HG03135 (cell line): ENCODE measurements at regions not wholly inside any gene's neighbourhood (a gene's known extent, or its start where the extent isn't known, plus 50 kb on each side); places are given as distances from the start of the nearest gene placed in this dataset.
"Not testable (repeated sequence)": the region's sequence is repeated elsewhere in the genome, so short reads cannot be mapped to it uniquely, and the experiment has no call there.

Source experiments
- ATAC-seq: cut with Tn5 transposase; IDR thresholded peaks from one replicate; pipeline ENCODE4 v1.9.1; 2021; ENCODE audit warnings: mild to moderate bottlenecking, moderate library complexity; ENCODE audit not compliant: unreplicated experiment

DNA sequence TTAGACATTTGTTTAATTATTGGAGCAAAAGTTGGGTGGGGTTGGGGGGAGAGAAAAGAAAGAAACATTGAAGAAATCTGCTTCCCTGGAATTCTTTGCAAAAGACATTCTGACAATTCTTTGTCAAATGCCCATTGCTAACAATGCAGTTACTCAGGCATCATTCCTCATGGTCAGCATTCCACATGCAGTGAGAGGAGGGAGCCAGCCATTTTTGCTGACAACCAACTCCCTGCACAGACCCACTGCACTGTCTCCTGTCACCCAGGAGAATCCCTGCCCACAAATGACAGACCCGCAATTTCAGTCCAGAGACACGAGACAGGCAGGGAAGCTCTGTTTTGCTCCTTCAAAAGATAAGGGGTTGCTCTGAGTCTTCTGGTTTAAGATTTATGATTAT is 985.1 kb upstream of the SLIT2 start:
- no peak for ATAC-seq

DNA sequence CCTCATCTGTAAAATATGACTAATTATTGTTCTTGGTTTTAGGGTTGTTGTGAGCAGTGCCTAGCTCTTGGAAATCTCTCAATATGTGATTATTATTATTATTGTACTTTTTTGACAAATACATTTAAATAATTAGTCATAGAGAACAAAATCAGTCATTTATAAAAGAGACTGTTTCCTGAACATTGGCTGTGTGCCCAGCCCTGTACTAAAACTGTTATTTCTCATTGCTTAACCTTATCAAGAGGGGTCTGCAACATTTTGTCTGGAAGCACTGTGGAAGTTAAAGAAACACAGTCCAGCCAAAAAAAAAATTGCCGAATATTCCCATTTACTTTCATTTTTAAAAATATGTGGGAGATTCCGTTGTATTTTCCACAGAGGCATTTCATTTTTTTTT is 989.2 kb upstream of the SLIT2 start:
- no peak for ATAC-seq

DNA sequence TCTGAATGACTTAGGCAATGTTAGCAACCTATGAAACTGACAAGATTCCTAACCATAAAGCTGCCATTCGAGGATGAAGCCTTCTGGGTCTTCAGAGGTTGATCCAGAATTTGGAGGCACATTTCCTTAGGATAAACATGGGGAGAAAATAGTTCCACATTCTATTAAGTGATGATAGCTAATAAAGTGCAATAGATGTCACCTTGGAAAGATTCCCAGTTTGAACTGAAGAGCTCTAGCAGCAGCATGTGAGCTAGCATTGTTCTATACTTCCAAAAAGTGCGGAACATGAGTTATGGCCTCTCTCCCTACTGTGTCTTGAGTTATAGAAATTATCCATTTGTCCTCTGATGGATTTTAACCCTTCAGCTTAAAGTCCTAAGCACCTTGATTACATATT is 991.4 kb upstream of the SLIT2 start:
- no peak for ATAC-seq

DNA sequence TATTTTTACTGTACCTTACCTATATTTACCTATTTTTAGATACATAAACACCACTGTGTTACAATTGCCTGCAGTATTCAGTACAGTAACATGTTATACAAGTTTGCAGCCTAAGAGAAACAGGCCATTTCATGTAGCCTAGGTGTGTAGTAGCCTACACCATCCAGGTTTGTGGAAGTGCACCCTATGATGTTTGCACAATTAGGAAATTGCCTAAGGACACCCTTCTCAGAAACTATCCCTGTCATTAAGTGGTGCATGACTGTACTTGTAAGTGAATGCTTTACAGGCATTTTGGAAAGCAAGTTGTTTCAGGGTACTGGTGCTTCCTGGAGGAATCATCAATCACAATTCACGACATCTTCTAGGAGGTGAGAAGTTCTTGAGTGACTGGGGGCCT is 991.8 kb upstream of the SLIT2 start:
- no peak for ATAC-seq

DNA sequence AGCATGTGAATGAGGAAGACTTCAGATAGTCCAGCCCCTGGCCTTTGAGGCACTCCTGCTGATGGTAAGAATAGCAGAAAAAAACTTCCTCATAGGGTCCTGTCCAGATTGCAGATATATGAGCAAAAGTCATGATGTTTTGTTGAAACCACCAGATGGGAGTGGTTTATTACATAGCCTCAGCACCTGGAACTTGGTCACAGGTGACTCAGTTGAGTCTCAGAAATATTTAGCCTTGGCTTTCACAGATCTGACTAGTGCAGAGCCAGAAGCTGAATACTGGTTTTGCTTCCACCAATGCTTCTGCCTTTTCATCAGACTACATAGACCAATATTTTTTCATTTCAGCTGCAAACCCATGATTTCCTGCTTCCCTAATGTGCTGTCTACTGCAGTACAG is 994.9 kb upstream of the SLIT2 start:
- ATAC-seq: no peak

DNA sequence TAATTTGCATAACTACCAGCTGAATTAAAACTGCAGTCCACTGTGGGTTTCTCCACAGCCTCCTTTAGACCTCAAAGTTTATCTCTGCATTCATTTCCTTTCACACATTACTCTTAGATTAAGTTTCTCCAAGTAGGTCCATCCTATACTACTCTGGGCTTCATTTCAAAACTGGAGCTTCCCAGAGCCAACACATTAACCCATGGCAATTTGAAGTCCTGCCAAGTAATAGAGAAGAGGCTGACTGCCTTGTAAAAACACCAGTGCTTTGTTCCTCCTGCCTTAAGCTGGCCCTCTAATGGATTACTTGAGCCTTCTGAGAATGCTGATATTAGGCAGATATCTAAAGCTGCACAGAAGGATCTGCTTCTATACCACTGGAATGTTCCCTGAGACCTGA is 997.2 kb upstream of the SLIT2 start:
- no peak for ATAC-seq

DNA sequence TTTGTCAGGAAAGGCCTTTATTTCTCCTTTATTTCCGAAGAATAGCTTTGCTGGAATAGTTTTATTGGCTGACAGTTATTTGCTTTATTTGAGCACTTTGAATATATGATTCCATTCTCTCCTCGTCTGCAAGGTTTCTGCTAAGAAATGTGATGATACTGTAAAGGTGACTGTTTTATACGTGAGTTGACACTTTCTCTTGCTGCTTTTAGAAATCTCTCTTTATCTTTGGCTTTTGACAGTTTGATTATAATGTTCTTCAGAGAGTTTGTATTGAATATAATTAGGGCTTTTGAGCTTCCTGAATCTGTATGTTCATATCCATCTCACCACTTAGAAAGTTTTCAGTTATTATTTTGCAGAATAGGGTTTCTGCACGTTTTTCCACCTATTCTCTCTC is 1003.7 kb upstream of the SLIT2 start:
- no peak for ATAC-seq

DNA sequence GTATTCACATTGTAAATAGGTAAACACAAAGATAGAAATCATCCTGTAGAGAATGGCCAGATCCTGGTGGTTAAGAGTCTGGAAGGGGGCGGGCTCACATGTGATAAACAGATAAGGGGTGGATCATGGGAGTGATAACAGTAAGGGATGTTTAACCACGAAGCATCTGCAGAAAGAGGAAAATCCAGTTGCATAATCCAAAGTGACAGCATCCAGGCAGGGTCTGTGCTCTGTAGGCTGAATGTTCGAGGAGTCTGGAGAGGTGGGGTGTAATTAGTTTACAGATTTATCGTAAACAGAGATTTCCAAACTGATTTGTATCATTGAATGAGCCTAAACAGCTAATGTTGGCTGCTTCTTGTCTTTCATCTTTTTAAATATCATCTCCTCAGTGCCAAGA is 1009.8 kb upstream of the SLIT2 start:
- ATAC-seq: no peak

DNA sequence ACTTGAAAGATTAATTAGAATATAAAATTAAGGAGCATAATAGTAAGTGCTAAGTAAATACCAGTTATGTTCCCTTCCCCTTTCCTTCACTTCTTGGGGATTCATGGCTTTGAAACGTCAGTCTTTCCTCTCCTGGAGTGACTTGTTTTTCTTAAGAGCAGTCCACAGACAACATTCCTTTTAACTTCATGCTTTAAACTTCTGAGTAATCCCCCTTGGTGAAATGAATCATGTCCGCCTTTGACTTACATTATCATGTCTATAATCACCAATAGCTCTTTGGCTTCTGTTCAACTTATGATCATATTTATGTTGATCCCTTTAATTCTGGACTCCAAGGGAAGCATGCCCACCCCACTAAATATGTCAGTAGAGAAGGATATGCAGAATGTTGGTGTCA is 1012.1 kb upstream of the SLIT2 start:
- no peak for ATAC-seq

DNA sequence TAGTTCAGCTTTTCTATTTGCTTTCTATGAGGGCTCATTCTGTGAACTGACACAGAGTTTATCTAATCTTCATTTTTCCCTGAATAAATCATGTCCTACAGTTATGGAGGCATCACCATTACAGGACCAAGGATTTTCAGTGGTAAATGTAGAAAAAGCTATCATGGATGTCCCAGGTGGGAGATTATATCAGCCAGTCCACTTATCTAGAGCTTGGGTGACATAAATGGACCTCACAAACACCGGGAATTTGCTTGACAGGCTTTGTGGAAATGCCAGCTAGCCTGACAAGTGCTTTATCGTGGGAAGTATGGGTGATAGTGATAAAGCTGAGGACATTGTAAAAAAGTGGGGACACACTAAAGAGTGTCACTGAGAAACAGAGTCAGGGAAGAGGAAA is 1015.2 kb upstream of the SLIT2 start:
- no peak for ATAC-seq

DNA sequence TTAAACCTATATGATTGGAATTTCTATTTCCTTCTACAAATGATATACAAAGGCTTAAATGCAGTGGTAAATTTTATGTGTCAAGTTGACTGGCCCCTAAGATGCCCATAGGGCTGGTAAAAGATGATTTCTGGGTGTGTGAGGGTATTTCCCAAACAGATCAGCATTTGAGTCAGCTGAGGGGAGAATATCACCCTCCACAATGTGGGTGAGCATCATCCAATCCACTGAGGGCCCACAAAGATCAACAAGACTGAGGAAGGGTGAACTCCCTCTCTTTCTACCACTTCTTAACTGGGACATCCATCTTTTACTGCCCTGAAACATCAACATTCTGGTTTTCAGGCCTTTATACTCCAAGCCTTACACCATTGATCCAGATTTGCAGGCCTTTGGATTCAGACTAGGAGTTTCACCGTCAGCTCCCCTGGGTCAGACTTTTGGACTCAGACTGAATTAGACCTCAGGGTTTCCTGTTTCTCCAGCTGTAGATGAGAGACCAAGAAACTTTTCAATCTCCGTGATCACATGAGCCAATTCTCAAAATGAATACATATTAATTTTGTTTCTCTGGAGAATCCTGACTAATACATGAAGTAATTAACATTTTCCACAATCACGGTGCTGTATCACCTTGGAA is 1020.7 kb upstream of the SLIT2 start:
- no peak for ATAC-seq

DNA sequence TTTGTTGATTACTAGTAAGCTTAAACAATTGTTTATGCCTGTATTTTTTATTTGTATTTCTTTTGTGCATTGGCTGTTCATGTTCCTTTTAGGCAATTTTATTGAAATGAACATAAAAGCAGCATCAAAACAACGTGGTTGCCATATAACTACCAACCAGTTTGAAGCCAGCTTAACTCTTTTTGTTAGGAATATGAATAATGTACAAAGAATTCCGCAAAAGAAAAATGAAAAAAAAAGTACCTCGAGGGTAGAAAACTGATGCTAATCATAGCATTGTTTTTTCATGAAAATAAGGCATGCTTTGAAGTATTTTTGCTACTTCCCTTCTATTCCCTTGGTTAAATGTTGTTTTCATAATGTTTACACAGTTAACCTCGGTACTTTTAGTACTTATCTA is 1024.0 kb upstream of the SLIT2 start:
- no peak for ATAC-seq

DNA sequence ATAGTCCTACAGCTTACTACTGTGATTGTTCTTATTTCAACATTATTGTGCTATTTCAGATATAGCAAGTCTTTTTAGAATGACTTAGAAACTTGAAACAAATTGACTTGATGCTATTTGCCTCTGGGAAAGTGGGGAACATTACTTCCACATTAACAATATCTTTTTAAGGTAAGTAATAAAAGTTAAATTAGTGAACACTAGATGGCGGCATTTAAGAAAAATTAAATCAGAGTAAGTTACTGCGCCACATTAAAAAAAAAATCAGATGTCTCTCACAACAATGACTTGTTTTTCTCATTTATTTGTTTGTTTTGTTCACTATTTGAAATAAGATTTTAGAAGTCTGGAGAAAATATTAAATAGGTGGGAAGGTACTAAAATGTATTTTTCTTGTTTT is 1026.9 kb upstream of the SLIT2 start:
- no peak for ATAC-seq

DNA sequence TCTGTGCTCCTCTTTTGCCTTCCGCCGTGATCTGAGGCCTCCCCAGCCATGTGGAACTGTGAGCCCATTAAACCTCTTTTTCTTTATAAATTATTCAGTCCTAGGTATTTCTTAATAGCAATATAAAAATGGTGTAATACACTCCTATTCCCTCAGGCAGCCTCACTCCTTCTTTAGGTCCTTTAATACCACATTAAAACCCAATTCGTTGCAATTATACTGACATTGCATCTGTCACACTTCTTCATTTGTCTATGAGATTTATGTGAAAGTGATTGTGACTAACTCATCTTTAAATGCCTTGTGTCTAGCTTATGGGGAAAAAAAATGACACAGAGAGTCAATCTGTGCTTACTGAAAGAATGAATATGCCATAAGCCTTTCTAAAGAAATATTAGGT is 1035.2 kb upstream of the SLIT2 start:
- no peak for ATAC-seq

DNA sequence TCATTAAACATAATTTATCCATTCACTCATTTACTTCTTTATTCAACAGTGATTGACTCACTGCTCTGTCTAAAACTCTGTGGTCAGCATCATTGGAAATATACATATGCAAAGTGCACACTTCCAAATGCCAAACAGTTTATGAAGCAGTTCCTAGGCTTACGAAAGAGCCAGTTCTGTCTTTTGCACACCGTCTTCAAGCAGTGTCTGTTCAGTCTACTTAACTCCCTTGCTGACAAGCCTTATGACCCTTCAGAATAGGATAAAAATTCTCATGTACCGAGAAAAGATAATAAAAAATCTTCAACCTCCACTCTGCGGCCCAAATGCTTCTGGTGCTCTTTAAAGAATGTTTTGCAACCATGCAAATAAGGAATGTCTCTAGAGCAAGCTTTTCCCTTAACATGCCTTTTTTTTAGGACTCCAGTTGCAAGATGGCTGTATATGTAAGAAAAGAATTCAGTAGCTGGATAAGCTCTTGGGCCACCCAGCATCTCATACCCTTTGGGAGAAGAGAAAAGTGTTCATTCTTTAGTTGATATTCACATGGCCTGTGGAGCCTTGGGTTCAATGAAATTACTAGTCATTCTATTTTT is 1037.0 kb upstream of the SLIT2 start:
- no peak for ATAC-seq

DNA sequence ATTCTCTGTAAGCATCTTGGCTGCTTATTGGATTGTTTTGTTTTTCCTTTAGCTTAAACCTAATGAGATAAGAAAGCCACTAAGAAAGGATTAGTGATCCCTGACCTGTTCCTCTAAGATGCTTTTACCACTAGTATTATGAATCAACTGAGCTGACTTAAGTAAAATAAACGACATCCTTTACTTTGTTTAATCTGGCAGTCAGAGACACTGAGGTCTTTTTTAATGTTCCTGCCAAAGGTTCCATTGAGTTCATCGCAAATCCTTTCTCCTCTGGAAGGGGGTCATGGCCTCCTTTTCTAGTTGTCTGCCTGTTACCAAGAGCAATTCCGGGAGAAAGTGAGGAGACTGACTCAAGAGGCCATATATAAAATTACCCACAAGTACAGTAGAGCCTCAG is 1038.3 kb upstream of the SLIT2 start:
- no peak for ATAC-seq

DNA sequence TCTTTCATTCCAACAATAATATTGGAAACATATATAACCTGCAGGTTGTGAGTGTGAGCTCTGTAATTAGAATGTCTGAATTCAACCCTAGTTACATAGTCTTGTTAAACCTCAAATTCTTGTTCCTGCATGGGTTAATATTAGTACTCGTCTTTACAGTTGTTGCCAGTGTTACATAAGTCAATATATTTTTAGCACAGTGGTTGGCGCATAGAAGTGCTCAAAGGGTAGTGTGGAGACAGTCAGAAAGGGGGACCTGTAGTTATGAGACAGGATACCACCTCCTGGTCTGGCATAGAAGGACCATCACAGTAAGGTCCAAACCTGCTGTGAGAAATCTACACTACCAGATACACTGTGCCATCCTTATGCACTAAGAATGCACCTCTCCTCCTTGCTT is 1045.9 kb upstream of the SLIT2 start:
- ATAC-seq: no peak

DNA sequence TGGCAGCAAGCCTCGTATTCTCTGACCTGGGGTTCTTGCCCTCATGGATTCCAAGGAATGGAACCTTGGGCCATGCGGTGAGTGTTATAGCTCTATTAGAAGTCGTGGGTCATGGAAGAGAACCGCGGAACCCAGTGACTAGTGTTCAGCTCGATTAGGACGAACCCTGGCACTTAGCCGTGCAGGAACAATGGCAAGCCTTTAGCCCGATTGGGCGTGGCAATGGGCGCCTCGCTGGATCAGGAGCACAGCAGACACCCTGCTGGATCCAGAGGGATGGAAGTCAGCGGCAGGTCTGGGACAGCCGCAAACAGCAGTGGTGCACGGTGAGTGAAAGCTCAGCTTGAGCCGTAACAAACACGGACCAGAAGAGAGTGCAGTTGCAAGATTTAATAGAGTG is 1053.9 kb upstream of the SLIT2 start:
- ATAC-seq: not testable (repeated sequence)

DNA sequence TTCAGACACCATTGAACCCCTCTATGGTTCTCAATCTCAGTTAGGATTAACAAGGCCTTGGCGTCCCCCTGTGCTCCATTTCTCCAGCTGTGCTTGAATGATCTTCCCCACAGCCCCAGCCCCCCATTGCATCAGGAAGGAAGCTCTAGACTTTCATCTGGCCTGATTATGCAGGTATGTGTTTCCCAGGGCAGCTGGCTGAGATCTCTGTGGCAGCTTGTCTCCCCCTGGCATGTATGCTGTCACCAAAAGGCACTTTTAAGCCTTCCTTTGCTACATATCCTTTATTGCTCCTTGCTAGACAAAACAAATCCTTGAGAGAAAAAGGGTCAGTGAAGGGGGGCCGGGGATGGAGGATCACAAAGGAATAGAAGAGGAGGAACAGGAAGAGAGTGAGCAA is 1056.0 kb upstream of the SLIT2 start:
- ATAC-seq: no peak

DNA sequence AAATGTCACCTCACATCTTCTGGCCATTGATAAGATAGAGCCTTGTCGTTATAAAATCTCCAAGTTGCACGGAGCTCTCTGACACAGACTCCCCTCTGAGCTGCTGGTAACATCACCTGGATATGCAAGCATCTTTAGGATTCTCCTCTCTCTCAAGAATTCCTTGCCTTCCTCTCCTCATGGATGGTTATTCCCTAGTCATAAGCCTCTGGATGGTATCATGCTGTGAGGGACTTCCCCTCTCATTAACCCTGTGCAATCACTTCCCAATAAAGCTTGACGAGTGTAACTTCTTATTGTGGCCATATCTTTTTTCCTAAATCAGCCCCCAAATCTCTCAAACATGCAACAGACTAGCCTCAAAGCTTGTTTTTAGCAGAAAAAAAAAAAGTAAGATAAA is 1057.0 kb upstream of the SLIT2 start:
- no peak for ATAC-seq

DNA sequence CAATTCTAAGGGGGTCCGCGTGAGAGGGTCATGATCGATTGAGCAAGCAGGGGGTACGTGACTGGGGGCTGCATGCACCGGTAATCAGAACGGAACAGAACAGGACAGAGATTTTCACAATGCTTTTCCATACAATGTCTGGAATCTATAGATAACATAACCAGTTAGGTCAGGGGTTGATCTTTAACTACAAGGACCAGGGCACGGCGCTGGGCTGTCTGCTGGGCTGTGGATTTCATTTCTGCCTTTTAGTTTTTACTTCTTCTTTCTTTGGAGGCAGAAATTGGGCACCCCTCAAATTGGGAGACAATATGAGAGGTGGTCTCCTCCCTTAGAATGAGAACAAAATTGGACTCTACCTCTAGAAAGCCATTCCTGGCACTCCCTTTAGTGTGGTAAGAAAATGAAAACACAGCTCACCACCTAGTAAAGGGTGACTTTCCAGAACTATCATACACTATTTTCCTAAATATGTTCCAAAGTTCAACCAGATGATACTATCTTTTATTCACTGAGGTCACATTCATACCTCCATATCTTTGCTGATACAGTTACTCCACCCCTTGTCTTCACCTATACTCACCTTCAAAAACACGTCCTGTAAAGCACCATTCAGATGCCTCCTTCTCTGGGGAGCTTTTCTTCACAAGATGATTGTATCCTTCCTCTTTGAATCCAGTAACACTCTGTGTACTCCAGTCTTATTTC is 1058.3 kb upstream of the SLIT2 start:
- ATAC-seq: no peak

DNA sequence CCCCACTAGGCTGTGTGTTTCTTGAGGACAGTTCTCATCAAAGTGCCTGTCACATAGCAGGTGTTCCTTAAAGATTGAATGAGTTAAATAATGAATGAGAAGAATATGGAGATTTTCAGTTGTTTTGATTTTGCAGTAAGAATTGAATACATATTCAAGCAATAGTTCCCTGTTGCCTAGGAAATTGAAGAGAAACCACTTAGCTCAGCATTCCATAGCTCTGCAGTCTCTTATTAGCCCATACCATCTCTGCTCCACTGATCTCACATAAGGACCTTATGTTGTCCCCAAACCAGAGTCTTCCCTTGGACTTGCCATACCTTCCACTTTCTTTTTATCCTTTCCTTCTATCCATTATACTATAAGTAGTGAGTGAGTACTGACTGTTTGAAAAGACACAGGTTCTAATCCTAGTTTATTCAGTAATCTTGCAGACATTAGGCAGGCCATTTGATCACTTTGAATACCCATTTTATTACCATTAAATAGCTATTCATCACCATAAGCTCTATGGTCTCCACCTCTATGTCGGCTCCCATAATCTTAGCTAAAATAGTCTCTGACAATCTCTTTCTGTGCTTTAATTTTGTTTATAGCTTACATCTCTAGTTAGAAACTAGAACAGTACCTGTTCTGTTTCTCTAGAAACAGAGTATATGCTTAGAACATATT is 1059.6 kb upstream of the SLIT2 start:
- no peak for ATAC-seq
